GM23338 (cell line): ENCODE measurements at regions not wholly inside any gene's neighbourhood (a gene's known extent, or its start where the extent isn't known, plus 50 kb on each side); places are given as distances from the start of the nearest gene placed in this dataset.
A peak's percentile ranks its signal among the peaks of the same experiment; 100 is the strongest.

ENCODE experiments used
- ATAC-seq: fragments of 200-7000 bp; cut with Tn5 transposase; 3 replicates; pipeline ENCODE4 v1.9.1; 2020
- DNase-seq: peaks from one replicate; pipeline ENCODE4 v3.0.0-alpha.2; 2015; ENCODE audit warnings: low spot score
- H2AFZ ChIP-seq: fragments of 200-600 bp; sonication (generic); 2 replicates; pipeline ENCODE4 v1.8.0; 2016; ENCODE audit warnings: antibody characterized with exemption, mild to moderate bottlenecking, moderate library complexity
- H3F3A ChIP-seq: fragments of 200-600 bp; sonication (generic); replicated peaks from 2 replicates; pipeline ENCODE4 v1.8.0; 2017; ENCODE audit warnings: antibody characterized with exemption, mixed run types, low read depth
- H3K27ac ChIP-seq: fragments of 200-600 bp; sonication (generic); 2 replicates; pipeline ENCODE4 v1.6.1; 2016; ENCODE audit warnings: low read depth
- H3K27me3 ChIP-seq: fragments of 200-600 bp; sonication (generic); 2 replicates; pipeline ENCODE4 v1.8.0; 2016; ENCODE audit warnings: mild to moderate bottlenecking, mixed run types, moderate library complexity; ENCODE audit not compliant: insufficient read depth
- H3K36me3 ChIP-seq: fragments of 200-600 bp; sonication (generic); 2 replicates; pipeline ENCODE4 v1.8.0; 2016; ENCODE audit warnings: mild to moderate bottlenecking; ENCODE audit not compliant: insufficient read depth
- H3K4me1 ChIP-seq: fragments of 200-600 bp; sonication (generic); 2 replicates; pipeline ENCODE4 v1.8.0; 2016; ENCODE audit warnings: mild to moderate bottlenecking, moderate library complexity; ENCODE audit not compliant: insufficient read depth
- H3K4me2 ChIP-seq: fragments of 200-600 bp; sonication (generic); 2 replicates; pipeline ENCODE4 v1.7.1; 2017; ENCODE audit warnings: mixed run types
- H3K4me3 ChIP-seq: fragments of 200-600 bp; sonication (generic); 2 replicates; pipeline ENCODE4 v1.6.1; 2016; ENCODE audit warnings: mixed run types
- H3K79me2 ChIP-seq: fragments of 200-600 bp; sonication (generic); replicated peaks from 2 replicates; pipeline ENCODE4 v1.8.0; 2017; ENCODE audit warnings: mild to moderate bottlenecking; ENCODE audit not compliant: insufficient read depth
- H3K9me2 ChIP-seq: fragments of 200-600 bp; sonication (generic); 2 replicates; pipeline ENCODE4 v1.8.0; 2017; ENCODE audit not compliant: insufficient read depth
- H4K20me1 ChIP-seq: fragments of 200-600 bp; sonication (generic); replicated peaks from 2 replicates; pipeline ENCODE4 v1.8.0; 2017; ENCODE audit warnings: mild to moderate bottlenecking; ENCODE audit not compliant: insufficient read depth
- H3K27ac Mint-ChIP-seq: 2 replicates; pipeline ENCODE4 v1.8.0; 2020; ENCODE audit warnings: inconsistent platforms, mild to moderate bottlenecking, moderate library complexity, mixed read lengths
- H3K27me3 Mint-ChIP-seq: 3 replicates; pipeline ENCODE4 v1.8.0; 2022; ENCODE audit warnings: low read depth, mild to moderate bottlenecking, moderate library complexity, mixed read lengths, inconsistent platforms; ENCODE audit not compliant: insufficient read depth, poor library complexity
- H3K36me3 Mint-ChIP-seq: 3 replicates; pipeline ENCODE4 v1.8.0; 2021; ENCODE audit warnings: low read depth, mild to moderate bottlenecking, inconsistent platforms, moderate library complexity, mixed read lengths
- H3K4me1 Mint-ChIP-seq: 3 replicates; pipeline ENCODE4 v1.8.0; 2020; ENCODE audit warnings: mild to moderate bottlenecking, inconsistent platforms, mixed read lengths
- H3K4me3 Mint-ChIP-seq: 3 replicates; pipeline ENCODE4 v1.8.0; 2021; ENCODE audit warnings: moderate library complexity, mild to moderate bottlenecking, inconsistent platforms, mixed read lengths
- H3K9me3 Mint-ChIP-seq: 3 replicates; pipeline ENCODE4 v1.8.0; 2020; ENCODE audit warnings: moderate library complexity, mild to moderate bottlenecking, inconsistent platforms, mixed read lengths
- CREB1 ChIP-seq: fragments of 250-450 bp; sonication (Bioruptor Pico); IDR thresholded peaks from 2 replicates; pipeline ENCODE4 v1.5.0; 2020; ENCODE audit warnings: low read depth, mild to moderate bottlenecking, moderate library complexity
- EZH2 ChIP-seq: fragments of 200-600 bp; sonication (generic); IDR thresholded peaks from one replicate; pipeline ENCODE4 v1.8.0; 2017; ENCODE audit warnings: antibody characterized with exemption, mild to moderate bottlenecking, low read depth; ENCODE audit not compliant: unreplicated experiment
- EZH2phosphoT487 ChIP-seq: fragments of 200-600 bp; sonication (generic); IDR thresholded peaks from one replicate; pipeline ENCODE4 v1.8.1; 2018; ENCODE audit warnings: antibody characterized with exemption; ENCODE audit not compliant: unreplicated experiment
- JUNB ChIP-seq: IDR thresholded peaks from one replicate; pipeline ENCODE4 v1.6.1; 2016; ENCODE audit warnings: antibody characterized with exemption; ENCODE audit not compliant: unreplicated experiment
- NANOG ChIP-seq: IDR thresholded peaks from 2 replicates; pipeline ENCODE4 v1.6.1; 2016; ENCODE audit warnings: antibody characterized with exemption, borderline replicate concordance
- REST ChIP-seq: IDR thresholded peaks from one replicate; pipeline ENCODE4 v1.6.1; 2018; ENCODE audit warnings: antibody characterized with exemption; ENCODE audit not compliant: unreplicated experiment
- ZNF114 ChIP-seq: fragments of 250-450 bp; sonication (Bioruptor Pico); IDR thresholded peaks from 2 replicates; pipeline ENCODE4 v1.5.0; 2020; ENCODE audit warnings: mild to moderate bottlenecking, moderate library complexity
- ZNF331 ChIP-seq: fragments of 250-450 bp; sonication (Bioruptor Pico); IDR thresholded peaks from 2 replicates; pipeline ENCODE4 v1.5.0; 2020; ENCODE audit warnings: low read depth, mild to moderate bottlenecking, moderate library complexity
- TF ChIP-seq, protein P1 (sequence below), 2 experiments: fragments of 200-600 bp in 1 of 2; sonication (generic) in 1 of 2; conservative IDR thresholded peaks; 2 replicates each; pipeline versions ENCODE4 v1.5.1 to v1.6.1; 2016 to 2017; ENCODE audit warnings: antibody characterized with exemption in 2 of 2, low read depth in 2 of 2, mild to moderate bottlenecking in 2 of 2, moderate library complexity in 1 of 2

DNA sequence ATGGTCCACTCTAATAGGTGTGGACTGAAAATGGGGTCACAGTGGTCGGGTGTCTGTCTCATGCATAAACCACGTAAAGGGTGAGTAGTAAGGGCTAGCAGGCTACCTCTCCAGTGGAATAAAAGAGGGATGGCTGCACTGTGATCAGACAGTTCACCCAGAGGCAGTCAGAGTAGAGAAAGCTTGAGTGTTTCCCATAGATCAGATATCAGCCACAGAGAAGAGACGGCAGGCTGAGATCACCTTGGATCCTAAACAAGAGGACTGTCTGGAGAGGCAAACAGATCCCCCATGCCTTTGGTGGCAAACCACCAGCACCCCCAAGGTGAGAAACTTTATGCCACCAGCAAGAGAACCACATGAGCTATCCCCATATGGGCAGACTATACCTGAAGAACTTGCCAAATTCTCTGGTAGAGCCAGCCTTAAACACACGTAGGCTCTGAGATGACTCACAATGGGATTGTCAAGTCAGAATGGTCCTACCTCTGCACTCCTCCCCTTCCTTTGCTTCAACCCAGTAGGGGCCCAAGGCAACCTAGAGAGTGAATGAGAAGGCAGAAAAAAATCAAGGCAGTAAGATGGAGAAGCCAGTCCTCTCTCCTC lies 205.2 kb upstream of the MAP3K1 start:
- Mint-ChIP-seq H3K4me3 (no peak overlapping the region), H3K36me3 (peaks cover 14% of the 10 kb centered on the region; the same call in 2 of the 3 replicates), H3K4me1 (peaks cover 28% of the 10 kb centered on the region), H3K9me3 (peaks cover 15% of the 10 kb centered on the region), H3K27ac (no peak overlapping the region), H3K27me3 (no peaks in the 10 kb centered on the region)
- no peak overlapping the region for H3K4me2 ChIP-seq
- no peak overlapping the region for H2AFZ ChIP-seq
- peaks cover 30% of the 10 kb centered on the region for H3K9me2 ChIP-seq
- H4K20me1 ChIP-seq, result no peaks in the 10 kb centered on the region
- TF ChIP-seq, protein P1, sequence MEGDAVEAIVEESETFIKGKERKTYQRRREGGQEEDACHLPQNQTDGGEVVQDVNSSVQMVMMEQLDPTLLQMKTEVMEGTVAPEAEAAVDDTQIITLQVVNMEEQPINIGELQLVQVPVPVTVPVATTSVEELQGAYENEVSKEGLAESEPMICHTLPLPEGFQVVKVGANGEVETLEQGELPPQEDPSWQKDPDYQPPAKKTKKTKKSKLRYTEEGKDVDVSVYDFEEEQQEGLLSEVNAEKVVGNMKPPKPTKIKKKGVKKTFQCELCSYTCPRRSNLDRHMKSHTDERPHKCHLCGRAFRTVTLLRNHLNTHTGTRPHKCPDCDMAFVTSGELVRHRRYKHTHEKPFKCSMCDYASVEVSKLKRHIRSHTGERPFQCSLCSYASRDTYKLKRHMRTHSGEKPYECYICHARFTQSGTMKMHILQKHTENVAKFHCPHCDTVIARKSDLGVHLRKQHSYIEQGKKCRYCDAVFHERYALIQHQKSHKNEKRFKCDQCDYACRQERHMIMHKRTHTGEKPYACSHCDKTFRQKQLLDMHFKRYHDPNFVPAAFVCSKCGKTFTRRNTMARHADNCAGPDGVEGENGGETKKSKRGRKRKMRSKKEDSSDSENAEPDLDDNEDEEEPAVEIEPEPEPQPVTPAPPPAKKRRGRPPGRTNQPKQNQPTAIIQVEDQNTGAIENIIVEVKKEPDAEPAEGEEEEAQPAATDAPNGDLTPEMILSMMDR (conservative IDR thresholded peaks at IDR 0.05; ENCODE audit: low read depth in 2 of 2), result no peak
- TF ChIP-seq ZNF114, result no peak
- TF ChIP-seq CREB1 (CRISPR knock-in tag), result no peak
- no peak for TF ChIP-seq ZNF331 (CRISPR knock-in tag)
- TF ChIP-seq JUNB, result no peak
- no peak for TF ChIP-seq NANOG
- TF ChIP-seq EZH2phosphoT487, result no peak
- no peak for TF ChIP-seq REST
- DNase-seq, result no peak
- no peaks in the 10 kb centered on the region for H3F3A ChIP-seq
- no peaks in the 10 kb centered on the region for H3K27me3 ChIP-seq
- no peak for ATAC-seq
- H3K36me3 ChIP-seq, result no peaks in the 10 kb centered on the region; the same call in 1 of the 2 replicates
- H3K79me2 ChIP-seq, result no peaks in the 10 kb centered on the region
- no peak overlapping the region for H3K27ac ChIP-seq
- H3K4me1 ChIP-seq, result peaks cover 22% of the 10 kb centered on the region
- H3K4me3 ChIP-seq, result no peak overlapping the region

- Mint-ChIP-seq H3K27ac (peak overlapping the region; percentile 61), H3K27me3 (no peaks in the 10 kb centered on the region), H3K9me3 (peaks cover 15% of the 10 kb centered on the region), H3K4me3 (no peak overlapping the region), H3K4me1 (peaks cover 23% of the 10 kb centered on the region), H3K36me3 (peaks cover 14% of the 10 kb centered on the region; the same call in 2 of the 3 replicates)
- no peak overlapping the region for H3K27ac ChIP-seq
- no peaks in the 10 kb centered on the region for H3K79me2 ChIP-seq
- no peaks in the 10 kb centered on the region for H3F3A ChIP-seq
- DNase-seq, result no peak
- H4K20me1 ChIP-seq, result no peaks in the 10 kb centered on the region
- H2AFZ ChIP-seq, result peak overlapping the region; percentile 87
- no peak overlapping the region; the same call in 1 of the 2 replicates for H3K4me2 ChIP-seq
- no peak; the same call in 2 of the 3 replicates for ATAC-seq
- TF ChIP-seq ZNF331 (CRISPR knock-in tag) (no peak), ZNF114 (no peak), JUNB (no peak), CREB1 (CRISPR knock-in tag) (no peak), REST (no peak), EZH2 (no peak)
- TF ChIP-seq, protein P1 (conservative IDR thresholded peaks at IDR 0.05; ENCODE audit: low read depth in 2 of 2), result no peak
- H3K4me3 ChIP-seq, result no peak overlapping the region
- H3K9me2 ChIP-seq, result peaks cover 24% of the 10 kb centered on the region; the same call in 1 of the 2 replicates
- peaks cover 10% of the 10 kb centered on the region; the same call in 1 of the 2 replicates for H3K4me1 ChIP-seq
- no peaks in the 10 kb centered on the region for H3K27me3 ChIP-seq
- H3K36me3 ChIP-seq, result no peaks in the 10 kb centered on the region; the same call in 1 of the 2 replicates
These were observed 207.0 kb upstream of the MAP3K1 start for GRCh38 chr5:56608217-56608925.
